DMS153 treated with DMSO at 0.1 percent for 48 hours (cell line): ENCODE measurements at regions not wholly inside any gene's neighbourhood (a gene's known extent, or its start where the extent isn't known, plus 50 kb on each side); places are given as distances from the start of the nearest gene placed in this dataset.
A peak's percentile ranks its signal among the peaks of the same experiment; 100 is the strongest.

ENCODE experiments used
- DNase-seq: peaks from one replicate; lab custom pipeline; 2025; ENCODE audit not compliant: unreplicated experiment; lab: John Stamatoyannopoulos, UW

DNA sequence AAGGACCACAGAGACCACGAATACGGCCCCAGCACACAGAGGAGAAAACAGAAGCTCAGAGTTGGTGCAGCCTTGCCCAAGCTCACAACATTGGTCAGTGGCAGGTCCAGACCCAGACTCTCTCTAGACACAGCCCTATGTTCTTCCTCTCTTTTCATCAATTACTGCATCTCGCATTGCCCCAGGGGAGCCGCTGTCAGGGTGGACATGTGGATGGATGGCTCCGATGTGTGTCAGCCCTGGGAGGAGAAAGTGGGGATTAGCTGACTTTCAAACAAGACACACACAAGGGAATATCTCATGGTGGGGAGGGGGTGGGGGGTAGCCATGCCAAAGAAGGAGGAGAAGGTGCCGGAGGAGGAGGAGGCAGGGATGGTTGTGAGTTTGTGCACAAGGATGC, 556.8 kb downstream of the NPHP4 start:
- no peak for DNase-seq

DNA sequence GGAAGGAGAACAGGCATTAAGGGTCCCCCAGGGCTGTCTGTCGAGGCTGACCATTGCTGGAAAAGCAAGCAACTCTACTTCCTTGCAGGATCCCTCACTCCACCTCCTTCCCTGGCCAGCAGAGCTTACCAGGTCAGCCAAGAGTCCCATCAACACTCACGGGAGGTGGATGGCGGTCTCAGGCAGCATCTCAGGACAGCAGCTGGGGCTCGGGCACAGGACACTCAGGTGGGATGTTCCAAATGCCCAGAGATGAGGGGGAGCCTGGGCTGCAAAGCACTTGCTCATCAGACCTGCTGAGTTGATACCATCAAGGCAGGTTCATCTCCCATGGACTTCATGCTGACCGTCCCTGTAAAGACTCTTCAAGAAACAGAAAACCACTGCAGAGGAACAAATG, 559.8 kb downstream of the NPHP4 start:
- no peak for DNase-seq

DNA sequence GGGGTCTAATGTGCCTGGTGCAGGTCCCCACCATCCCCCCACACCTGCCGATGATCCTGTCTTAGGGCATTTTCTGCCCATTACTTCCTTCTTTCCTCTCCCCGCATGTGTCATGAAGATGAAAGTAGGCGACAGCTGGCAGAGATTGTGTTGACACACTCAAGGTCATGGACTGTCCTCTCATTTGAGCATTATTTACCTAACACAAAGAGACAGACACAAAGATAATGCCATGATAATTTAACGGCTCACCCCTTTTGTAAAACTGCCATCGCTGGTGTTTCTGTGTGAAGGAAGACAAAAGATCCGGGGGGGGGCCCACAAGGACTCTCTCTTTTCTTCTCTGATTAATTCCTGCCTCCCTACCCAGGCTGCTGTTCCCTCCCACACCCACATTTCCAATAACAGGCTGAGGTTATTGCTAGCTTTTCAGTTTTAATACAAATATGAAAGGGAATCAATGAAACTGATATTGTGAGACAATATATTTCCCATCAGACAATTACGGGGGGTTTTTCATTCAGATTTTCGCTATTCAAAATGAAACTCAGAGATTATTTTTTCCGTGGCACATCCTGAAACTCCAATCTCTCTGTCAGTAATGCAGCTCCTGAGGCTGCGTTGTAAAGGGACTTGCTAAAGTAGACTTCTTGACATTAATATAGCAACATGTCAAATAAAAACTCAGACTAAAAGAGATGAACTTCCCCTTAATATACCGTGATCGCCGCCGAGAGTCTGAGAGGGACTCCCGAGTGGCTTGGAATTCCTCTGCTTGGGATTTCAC, 561.1 kb downstream of the NPHP4 start:
- DNase-seq, result peak; percentile 74

DNA sequence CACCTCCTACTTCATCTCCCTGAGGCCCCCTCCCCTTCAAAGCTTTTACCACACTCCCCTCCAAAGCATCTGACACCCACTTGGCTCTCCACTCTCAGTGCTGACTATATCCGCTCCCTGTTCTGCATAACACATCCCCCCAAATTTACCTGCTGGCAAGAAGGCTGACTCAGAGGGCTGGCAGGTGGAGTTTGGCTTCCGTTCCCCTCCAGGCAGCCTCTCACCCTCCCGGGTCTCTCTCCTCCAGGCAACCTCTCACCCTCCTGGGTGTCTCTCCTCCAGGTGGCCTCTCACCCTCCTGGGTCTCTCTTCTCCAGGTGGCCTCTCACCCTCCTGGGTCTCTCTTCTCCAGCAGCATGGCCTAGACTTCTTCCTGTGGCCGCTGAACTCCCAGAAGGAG, 562.1 kb downstream of the NPHP4 start:
- no peak for DNase-seq

DNA sequence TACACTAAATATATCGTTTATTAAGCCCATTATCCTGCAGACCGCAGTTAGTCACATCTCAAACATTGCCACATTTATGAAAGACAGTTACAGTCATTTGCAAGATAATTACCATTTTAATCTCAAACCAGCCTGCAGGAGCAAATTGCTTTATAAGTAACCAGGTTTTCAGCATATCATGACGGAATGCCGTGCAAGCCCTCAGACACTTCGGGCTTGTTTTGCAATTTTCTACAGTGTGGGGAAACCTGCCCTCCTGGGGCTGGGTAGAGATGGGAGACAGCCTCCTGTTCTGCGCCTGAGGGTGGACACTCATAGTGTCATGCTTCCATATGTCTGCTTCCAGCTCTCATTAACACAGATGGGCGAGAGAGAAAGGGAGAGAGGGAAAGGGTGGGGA, 563.9 kb downstream of the NPHP4 start:
- DNase-seq, result no peak

DNA sequence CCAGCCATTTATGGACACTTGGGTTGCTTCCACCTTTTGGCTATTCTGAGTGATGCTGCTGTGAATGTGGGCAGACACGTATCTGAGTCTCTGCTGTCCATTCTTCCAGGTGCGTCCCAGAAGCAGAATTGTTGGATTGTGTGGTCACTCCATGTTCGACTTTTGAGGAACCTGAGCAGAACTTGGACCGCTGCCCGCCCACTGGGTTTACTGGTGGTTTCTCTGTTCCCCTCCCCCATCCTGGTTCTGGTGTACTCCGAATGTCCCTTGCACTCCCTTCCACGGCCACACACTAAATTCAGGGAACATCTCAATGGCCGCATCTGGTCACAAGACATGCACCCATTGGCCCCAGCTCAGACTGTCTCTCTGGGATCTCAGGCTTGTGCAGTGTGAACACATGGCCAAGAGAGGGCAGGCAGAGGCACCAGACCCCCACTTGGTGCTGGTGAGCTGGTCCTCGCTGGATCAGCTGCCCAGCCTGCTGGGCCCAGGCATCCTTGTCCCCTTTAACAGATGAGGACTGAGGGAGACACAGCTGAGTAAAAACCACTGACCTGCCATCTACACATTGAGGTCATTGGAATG, 565.1 kb downstream of the NPHP4 start:
- no peak for DNase-seq

DNA sequence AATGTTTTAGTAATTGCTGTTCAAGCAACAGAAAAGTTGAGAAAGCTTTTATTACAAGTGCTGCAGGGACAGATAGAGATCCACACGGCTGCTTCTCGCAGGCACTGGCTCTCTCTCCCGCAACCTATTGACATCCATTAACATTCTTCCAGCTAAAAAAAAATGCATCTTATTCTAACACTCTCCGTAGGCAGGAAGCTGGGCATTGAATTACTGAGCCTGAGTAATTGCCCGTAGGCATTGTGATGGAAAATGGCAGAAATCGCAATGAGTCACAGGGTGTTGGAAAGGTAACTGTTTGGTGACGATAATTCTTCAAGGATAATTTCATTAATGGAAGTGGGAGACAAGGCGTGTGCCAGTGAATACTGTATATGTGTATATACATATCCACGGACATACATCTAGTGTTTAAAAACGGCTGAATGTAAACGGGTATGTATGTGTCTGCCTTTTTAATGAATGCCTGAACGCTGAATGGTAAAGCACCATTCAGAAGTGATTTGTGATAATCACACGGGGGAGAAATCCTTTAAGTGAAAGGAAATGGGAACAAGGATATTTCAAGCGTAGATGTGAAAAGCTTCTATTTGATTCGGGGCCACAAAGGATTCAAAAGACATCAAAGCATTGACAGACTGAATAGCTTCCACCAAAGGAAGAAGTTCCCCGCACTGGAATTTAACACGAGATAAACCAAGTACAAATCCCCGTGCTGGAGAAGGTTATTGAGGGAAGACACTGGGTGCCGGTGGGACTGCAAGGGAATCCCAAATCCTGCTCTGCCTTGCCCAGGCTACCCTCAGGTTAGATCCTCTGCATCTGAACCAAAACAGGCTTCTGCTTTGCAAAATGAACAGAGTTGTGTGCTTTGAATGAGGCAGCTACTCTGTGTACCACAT, 567.2 kb downstream of the NPHP4 start:
- DNase-seq, result peak; percentile 48

DNA sequence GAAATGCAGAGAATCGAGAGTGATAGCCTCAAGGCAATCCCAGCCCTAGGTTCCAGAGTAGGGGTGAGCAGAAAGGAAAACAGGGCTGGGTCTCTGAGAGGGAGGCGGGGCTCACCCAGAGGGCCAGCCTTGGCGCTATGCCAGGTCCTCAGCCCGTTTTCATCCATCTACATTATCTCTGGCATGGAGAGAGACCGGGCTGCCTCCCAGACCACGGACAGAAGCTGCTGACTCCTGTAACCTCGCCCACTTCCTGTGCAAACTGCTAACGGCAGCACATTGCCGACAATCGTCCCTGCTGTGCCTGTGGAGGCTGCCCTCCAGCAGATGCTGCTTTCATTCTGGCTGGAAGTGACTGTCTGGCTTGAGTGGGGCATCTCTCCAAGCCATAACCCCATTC, 569.1 kb downstream of the NPHP4 start:
- DNase-seq, result peak; percentile 83

DNA sequence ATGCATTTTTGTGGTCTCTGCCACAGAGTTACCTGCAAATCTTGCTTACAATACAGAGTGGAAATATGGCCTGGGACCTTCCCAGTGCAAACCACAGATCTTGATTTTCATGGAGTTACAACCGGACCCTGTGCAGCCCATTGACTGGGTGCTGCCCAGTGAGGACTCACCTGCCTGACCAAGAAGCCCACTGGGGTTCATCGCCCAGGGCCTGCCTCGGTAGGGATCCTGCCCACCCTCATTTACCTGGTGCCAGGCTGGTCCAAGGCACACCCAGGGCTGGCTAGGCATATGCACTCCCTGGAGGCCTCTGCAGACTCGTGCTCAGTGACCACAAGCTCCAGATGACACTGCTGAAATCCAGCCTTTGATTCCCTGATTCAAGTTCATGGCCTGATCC, 572.7 kb downstream of the NPHP4 start:
- no peak for DNase-seq

DNA sequence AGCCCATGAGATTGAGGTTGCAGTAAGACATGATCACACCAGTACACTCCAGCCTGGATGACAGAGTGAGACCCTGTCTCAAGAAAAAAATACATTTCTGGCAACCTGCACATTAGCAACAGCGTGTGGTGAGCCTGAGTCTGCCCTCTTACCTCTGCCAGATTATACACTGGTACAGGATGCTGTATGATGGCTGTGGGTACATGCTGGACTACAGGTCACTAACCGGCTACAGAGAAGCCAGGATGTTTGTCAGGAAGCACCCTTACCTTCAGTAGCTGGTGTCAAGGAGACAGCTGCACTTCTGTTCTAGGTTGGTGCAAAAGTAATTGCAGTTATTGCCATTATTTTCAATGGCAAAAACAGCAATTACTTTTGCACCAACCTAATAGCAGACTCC, 575.7 kb downstream of the NPHP4 start:
- no peak for DNase-seq

DNA sequence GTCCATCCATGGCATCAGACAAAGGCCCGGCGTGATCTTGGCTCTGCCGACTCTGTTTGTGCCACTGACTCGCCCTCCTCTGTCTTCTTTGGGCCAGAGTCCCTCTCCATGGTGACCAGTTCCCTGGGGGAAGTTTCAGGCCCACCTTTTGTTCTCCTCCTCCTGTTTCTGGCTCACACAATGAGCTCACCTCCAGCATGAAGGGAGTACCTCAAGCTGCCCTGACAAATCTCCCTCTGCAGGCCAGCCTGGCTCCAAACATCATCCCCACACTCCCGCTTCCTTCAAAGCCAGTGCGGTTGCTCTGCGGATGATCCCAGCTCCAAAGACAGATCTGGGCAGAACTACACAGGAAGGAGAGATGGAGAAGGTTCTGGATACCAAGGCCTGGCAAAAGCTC, 576.6 kb downstream of the NPHP4 start:
- no peak for DNase-seq

DNA sequence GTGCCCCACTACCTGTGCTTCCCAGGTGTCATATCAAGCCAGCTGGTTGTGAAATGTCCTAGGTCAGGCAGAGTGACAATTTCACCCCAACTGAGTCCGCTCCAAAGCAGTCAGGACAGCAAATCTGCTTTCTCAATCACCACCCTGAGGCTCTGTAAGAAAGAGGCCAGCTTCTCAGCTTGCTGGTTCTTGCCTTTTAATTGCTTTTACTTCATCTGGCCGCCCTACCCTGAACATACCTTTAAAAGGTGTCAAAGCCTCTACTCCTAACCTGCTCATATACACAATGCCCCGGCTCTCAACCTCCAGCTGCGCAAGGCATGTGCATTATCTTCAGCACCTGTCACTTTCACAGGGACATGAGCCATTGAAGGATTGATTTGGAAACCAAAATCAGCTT, 581.6 kb downstream of the NPHP4 start:
- no peak for DNase-seq

DNA sequence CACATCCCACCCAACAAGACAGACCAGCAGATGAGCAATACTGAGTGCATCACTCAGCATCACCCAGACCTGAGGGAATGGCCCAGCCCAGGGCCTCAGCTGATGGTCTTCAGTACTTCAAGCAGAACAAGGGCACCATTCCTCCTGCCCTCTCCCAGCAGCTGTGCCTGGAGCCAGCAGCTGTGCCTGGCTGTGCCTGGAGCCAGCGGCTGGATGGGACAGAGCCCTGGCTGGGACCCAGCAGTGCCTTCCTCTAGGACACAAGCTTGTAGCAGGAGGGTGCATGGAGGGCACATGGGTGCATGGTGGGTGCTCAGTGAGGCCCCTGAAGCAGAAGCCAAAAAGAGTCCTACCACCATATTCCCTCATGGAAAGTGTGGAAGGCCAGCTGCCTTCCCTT, 583.8 kb downstream of the NPHP4 start:
- DNase-seq, result no peak

DNA sequence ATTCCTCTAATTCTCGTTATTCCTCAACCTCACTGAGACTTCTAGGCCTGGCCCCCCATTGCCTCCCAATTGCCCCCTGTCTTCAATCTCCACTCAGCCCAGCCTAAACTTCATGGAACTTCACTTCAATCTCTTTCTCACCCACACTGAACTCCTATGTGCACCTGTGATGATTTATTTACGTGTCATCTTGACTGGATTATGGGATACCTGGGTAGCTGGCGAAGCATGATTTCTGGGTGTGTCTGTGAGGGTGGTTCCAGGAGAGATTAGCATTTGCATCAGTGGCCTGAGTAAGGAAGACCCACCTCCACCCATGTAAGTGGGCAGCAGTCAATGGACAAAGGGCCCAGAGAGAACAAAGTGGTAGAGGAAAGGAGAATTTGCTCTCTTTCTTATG, 587.0 kb downstream of the NPHP4 start:
- no peak for DNase-seq

DNA sequence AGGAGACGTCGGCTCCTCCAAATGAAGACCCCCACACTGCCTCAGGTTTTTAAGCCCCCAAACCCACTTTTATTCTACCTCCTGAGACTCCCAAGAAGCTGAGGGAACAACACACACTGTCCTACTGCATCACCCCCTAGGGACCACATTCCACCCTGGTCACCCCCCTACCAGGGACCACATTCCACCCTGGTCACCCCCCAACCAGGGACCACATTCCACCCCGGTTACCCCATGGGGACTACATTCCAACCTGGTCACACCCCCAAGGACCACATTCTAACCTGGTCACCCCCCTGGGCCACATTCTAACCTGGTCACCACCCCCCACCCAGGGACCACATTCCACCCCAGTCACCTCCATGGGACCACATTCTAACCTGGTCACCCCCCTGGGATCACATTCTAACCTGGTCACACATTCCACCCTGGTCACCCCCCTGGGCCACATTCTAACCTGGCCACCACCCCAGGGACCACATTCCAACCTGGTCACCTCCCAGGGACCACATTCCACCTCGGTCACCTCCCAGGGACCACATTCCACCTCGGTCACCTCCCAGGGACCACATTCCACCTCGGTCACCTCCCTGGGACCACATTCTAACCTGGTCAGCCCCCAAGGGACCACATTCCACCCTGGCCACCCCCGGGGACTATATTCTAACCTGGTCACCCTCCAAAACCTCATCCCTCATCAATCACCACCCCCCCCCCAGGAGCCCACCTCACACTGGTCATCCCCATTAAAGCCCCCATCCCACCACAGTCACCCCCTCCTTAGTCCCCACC, 587.6 kb downstream of the NPHP4 start:
- no peak for DNase-seq

DNA sequence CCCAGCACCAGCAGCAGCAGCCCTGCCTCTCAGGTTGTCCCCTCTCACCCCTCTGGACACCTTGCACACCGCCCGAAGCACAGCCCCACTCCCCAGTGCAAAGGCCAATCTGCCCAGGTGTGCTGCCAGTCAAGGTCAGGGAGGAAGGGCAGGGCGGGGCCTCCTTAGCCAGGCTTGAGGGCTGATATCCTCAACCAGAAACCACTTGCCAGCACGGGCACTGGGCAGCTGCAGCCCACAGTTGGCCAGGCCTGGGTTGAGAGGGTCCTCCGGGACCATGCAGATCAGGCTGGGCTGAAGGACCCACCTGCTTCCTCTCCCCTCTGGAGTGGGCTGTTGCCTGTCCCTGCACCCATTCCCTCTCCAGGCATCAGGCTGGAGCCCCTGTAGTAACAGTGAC, 588.3 kb downstream of the NPHP4 start:
- no peak for DNase-seq

DNA sequence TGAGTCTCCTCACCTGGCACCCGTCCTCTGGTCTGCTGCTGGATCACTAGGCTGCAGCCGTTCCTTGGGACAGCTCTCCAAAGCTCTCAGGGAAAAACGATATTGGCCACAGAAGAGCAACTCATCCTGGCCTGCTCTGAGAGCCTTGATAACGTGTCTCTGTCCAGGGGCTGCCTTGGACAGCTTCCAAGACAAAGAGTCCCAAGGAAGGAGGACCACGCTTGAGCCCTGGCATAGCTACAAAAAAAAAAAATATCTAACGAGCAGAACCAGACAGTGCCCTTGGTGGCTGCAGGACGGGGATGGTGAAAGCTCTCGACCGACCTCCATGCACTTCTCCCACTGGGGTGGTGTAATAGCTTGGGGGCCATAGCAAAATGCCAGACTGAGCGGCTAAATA, 589.6 kb downstream of the NPHP4 start:
- no peak for DNase-seq

DNA sequence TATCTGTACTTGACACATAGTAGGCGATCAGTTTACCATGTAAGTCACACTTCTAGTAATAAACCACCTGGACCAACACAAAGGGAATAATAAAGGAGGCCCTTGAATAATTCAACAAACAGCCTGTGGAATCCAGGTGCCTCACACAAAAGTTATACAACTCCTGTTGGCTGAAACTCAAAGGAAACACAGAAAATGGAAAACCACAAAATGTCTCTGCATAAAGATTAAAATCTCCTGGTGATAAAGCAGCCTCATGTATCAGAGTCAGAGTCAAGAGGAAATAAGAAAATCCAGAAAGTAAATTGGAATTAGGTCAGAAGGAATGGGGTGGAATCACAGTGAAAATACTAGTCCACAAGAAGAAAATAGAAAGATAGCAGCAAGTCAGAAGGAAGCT, 592.5 kb downstream of the NPHP4 start:
- DNase-seq, result no peak

DNA sequence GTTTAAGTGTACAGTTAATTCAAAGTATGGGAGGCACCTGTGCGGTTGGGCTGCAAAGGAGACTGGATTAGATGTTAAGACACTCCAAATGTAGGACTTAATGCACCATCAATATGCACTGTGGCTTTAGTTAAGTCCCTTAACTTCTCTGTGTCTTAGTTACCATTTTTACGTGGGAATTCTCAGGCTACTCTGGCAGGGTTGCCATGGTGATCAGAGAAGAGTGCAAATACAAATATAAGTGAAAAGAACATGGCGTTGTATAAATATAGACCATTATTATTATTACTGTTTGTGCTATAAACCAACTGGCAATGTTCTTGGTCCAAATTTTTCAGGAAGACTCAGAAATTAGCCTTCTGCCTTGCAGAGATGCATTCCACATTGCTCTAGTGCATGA, 595.6 kb downstream of the NPHP4 start:
- DNase-seq, result no peak

DNA sequence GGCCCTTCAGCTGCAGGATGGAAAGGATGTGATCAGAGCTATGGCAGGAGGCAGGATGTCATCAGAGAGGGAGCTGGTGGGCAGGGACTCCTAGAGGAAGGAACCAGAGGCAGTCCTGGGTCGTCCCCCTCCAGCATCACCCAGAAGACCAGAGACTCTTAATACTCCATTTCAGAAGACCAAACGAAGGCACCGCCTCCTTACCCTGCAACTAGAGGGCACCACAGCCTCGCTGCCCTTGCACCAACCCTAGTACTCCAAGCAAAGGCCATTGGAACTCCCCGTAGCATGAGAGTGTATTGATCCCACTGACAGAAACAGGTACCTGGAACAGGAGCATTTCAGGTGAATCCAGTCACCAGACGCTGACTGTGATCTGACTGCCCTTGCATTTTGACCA, 598.1 kb downstream of the NPHP4 start:
- DNase-seq, result no peak

DNA sequence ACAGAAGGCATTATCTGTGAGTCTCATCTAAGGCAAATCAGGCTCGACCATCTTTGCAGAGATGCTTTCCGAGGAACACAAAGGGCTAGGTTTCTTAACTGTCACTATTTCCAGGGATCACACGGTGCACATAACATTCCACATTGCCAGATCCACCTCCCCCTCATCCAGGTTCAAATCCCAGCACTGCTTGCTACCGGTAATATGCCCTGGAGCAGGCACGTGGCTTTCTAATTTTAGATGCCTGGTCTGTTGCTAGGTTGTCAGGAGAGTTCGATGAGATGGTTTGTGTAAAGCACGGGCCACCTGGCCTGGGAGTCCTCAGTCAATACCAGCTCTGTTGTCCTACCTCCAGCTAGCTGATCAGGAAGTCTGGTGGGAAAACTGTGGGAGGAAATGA, 598.6 kb downstream of the NPHP4 start:
- no peak for DNase-seq
